Skeletal muscle tissue (tissue), 3 donors: ENCODE measurements at regions not wholly inside any gene's neighbourhood (a gene's known extent, or its start where the extent isn't known, plus 50 kb on each side); places are given as distances from the start of the nearest gene placed in this dataset.
A peak's percentile ranks its signal among the peaks of the same experiment; 100 is the strongest.

ENCODE experiments used
- H3K27ac ChIP-seq: one replicate; pipeline ENCODE4 v1.7.0; 2013; ENCODE audit warnings: mild to moderate bottlenecking, low read depth, low read length, inconsistent platforms
- H3K27me3 ChIP-seq, 3 donors: one replicate each; pipeline ENCODE4 v1.7.0; 2013; ENCODE audit warnings: low read length in 3 of 3; ENCODE audit not compliant: control insufficient read depth in 3 of 3, insufficient read depth in 3 of 3
- H3K36me3 ChIP-seq, 3 donors: one replicate each; pipeline ENCODE4 v1.7.0; 2013; ENCODE audit warnings: low read length in 3 of 3; ENCODE audit not compliant: control insufficient read depth in 3 of 3, insufficient read depth in 3 of 3
- H3K4me1 ChIP-seq, 3 donors: one replicate each; pipeline ENCODE4 v1.7.0; 2013; ENCODE audit warnings: low read length in 3 of 3, mild to moderate bottlenecking in 3 of 3; ENCODE audit not compliant: control insufficient read depth in 3 of 3, insufficient read depth in 3 of 3
- H3K4me3 ChIP-seq, 3 donors: one replicate each; pipeline ENCODE4 v1.7.0; 2013; ENCODE audit warnings: low read length in 3 of 3
- H3K9ac ChIP-seq, 3 donors: one replicate each; pipeline ENCODE4 v1.7.0; 2013; ENCODE audit warnings: low read length in 3 of 3, mild to moderate bottlenecking in 3 of 3, moderate library complexity in 2 of 3, low read depth in 1 of 3
- H3K9me3 ChIP-seq, 3 donors: one replicate each; pipeline ENCODE4 v1.7.0; 2013; ENCODE audit warnings: low read length in 3 of 3; ENCODE audit not compliant: control insufficient read depth in 3 of 3
- donor health status: Osteomylitis.

GRCh38 chr7:22610951-22611757, 111.2 kb upstream of the STEAP1B start:
- no peak overlapping the region for H3K4me3 ChIP-seq
- no peaks in the 10 kb centered on the region for H3K27me3 ChIP-seq

GRCh38 chr7:22610263-22610662, 110.3 kb upstream of the STEAP1B start:
- Histone ChIP-seq H3K27ac (no peak overlapping the region), H3K4me3 (no peak overlapping the region), H3K9ac (no peak overlapping the region), H3K9me3 (no peaks in the 10 kb centered on the region), H3K4me1 (no peaks in the 10 kb centered on the region), H3K27me3 (no peaks in the 10 kb centered on the region), H3K36me3 (no peaks in the 10 kb centered on the region)

More at GRCh38 chr7:22610951-22611757, 111.2 kb upstream of the STEAP1B start:
- no peak overlapping the region for H3K9ac ChIP-seq
- no peaks in the 10 kb centered on the region for H3K4me1 ChIP-seq
- no peaks in the 10 kb centered on the region for H3K36me3 ChIP-seq
- H3K9me3 ChIP-seq = no peaks in the 10 kb centered on the region
- no peak overlapping the region for H3K27ac ChIP-seq

- Histone ChIP-seq H3K9ac (no peak overlapping the region), H3K4me1 (no peaks in the 10 kb centered on the region), H3K9me3 (no peaks in the 10 kb centered on the region), H3K4me3 (no peak overlapping the region), H3K27me3 (no peaks in the 10 kb centered on the region), H3K36me3 (no peaks in the 10 kb centered on the region), H3K27ac (no peak overlapping the region)
These were observed 107.2 kb upstream of the STEAP1B start for GRCh38 chr7:22607180-22607579.

GRCh38 chr7:22604246-22604645, 104.3 kb upstream of the STEAP1B start:
- Histone ChIP-seq H3K9ac (no peak overlapping the region), H3K9me3 (no peaks in the 10 kb centered on the region), H3K4me1 (no peaks in the 10 kb centered on the region), H3K36me3 (no peaks in the 10 kb centered on the region), H3K4me3 (no peak overlapping the region), H3K27ac (no peak overlapping the region), H3K27me3 (no peaks in the 10 kb centered on the region)

- no peaks in the 10 kb centered on the region for H3K36me3 ChIP-seq
- no peaks in the 10 kb centered on the region for H3K4me1 ChIP-seq
- no peak overlapping the region for H3K4me3 ChIP-seq
- peak overlapping the region; percentile 55 for H3K27ac ChIP-seq
- H3K27me3 ChIP-seq = no peaks in the 10 kb centered on the region
- H3K9ac ChIP-seq = peak overlapping the region in 1 of 3 donors; percentile 4
- no peaks in the 10 kb centered on the region for H3K9me3 ChIP-seq
These were observed 102.0 kb upstream of the STEAP1B start for GRCh38 chr7:22601812-22602565.

- Histone ChIP-seq H3K9ac (no peak overlapping the region), H3K27me3 (no peaks in the 10 kb centered on the region), H3K36me3 (no peaks in the 10 kb centered on the region), H3K4me1 (no peaks in the 10 kb centered on the region), H3K9me3 (no peaks in the 10 kb centered on the region), H3K27ac (peak overlapping the region; percentile 55), H3K4me3 (no peak overlapping the region)
These were observed 101.4 kb upstream of the STEAP1B start for GRCh38 chr7:22601408-22601807.

- H3K27me3 ChIP-seq = no peaks in the 10 kb centered on the region
- H3K4me3 ChIP-seq = no peak overlapping the region
- no peaks in the 10 kb centered on the region for H3K36me3 ChIP-seq
- H3K9me3 ChIP-seq = no peaks in the 10 kb centered on the region
- no peaks in the 10 kb centered on the region for H3K4me1 ChIP-seq
- peak overlapping the region; percentile 43 for H3K27ac ChIP-seq
- H3K9ac ChIP-seq = no peak overlapping the region
These were observed 101.0 kb upstream of the STEAP1B start for GRCh38 chr7:22601003-22601402.

GRCh38 chr7:22598318-22598920, 98.4 kb upstream of the STEAP1B start:
- Histone ChIP-seq H3K4me1 (no peaks in the 10 kb centered on the region), H3K9me3 (no peaks in the 10 kb centered on the region), H3K36me3 (no peaks in the 10 kb centered on the region), H3K4me3 (no peak overlapping the region), H3K27me3 (no peaks in the 10 kb centered on the region), H3K27ac (no peak overlapping the region), H3K9ac (no peak overlapping the region)

- H3K4me3 ChIP-seq = no peak overlapping the region
- H3K27ac ChIP-seq = no peak overlapping the region
- H3K9me3 ChIP-seq = no peaks in the 10 kb centered on the region
- H3K4me1 ChIP-seq = no peaks in the 10 kb centered on the region
- no peaks in the 10 kb centered on the region for H3K27me3 ChIP-seq
- no peak overlapping the region for H3K9ac ChIP-seq
- H3K36me3 ChIP-seq = no peaks in the 10 kb centered on the region
These were observed 97.9 kb upstream of the STEAP1B start for GRCh38 chr7:22597844-22598243.
